ENCODE measurements at regions not wholly inside any gene's neighbourhood (a gene's known extent, or its start where the extent isn't known, plus 50 kb on each side); places are given as distances from the start of the nearest gene placed in this dataset.
A peak's percentile ranks its signal among the peaks of the same experiment; 100 is the strongest.

GRCh38 chr5:57405984-57406383, 76.6 kb downstream of the ACTBL2 start:
- Mint-ChIP-seq H3K4me1 (peaks cover 11% of the 10 kb centered on the region), H3K27ac (no peak overlapping the region), H3K27me3 (ENCODE audit: low read depth) (peaks cover 5% of the 10 kb centered on the region), H3K36me3 (ENCODE audit: low read depth) (no peaks in the 10 kb centered on the region), H3K4me3 (no peak overlapping the region), H3K9me3 (no peaks in the 10 kb centered on the region)
- TF ChIP-seq CTCF (IDR thresholded peaks at IDR 0.05; ENCODE audit: unreplicated experiment in 3 of 3) = no peak

DNA sequence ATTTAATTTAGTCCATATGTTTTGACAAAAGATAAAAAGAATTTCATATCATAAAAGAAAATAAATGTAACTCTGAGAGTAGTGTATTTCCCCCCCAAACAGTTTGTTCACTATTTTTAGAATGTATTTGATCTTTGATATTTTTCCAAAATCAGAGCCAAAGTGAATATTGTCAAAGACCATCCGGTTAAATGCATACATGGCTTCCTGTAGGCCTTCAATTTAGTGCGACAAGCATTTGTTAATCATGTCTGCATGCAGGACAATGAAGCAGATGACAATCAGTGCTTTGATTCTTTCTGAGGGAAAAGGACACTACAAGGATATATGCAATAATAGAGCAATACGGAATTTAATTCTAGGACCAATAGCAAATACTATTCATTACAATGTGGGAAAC, 79.8 kb downstream of the ACTBL2 start:
- no peak for TF ChIP-seq CTCF (IDR thresholded peaks at IDR 0.05; ENCODE audit: unreplicated experiment in 3 of 3)
- H3K9me3 Mint-ChIP-seq = no peaks in the 10 kb centered on the region
- peaks cover 11% of the 10 kb centered on the region for H3K4me1 Mint-ChIP-seq
- H3K36me3 Mint-ChIP-seq (ENCODE audit: low read depth) = no peaks in the 10 kb centered on the region
- peaks cover 9% of the 10 kb centered on the region for H3K27me3 Mint-ChIP-seq (ENCODE audit: low read depth)
- H3K27ac Mint-ChIP-seq = peak overlapping the region in 1 of 3 experiments; percentile 32
- no peak overlapping the region for H3K4me3 Mint-ChIP-seq

- Mint-ChIP-seq H3K27me3 (ENCODE audit: low read depth) (peaks cover 9% of the 10 kb centered on the region), H3K4me3 (no peak overlapping the region), H3K27ac (peak overlapping the region in 2 of 3 experiments; percentile 27 to 32), H3K9me3 (no peaks in the 10 kb centered on the region), H3K36me3 (ENCODE audit: low read depth) (no peaks in the 10 kb centered on the region), H3K4me1 (peaks cover 11% of the 10 kb centered on the region)
- TF ChIP-seq CTCF (IDR thresholded peaks at IDR 0.05; ENCODE audit: unreplicated experiment in 3 of 3) = no peak
Measured at GRCh38 chr5:57402348-57402747, 80.3 kb downstream of the ACTBL2 start.

DNA sequence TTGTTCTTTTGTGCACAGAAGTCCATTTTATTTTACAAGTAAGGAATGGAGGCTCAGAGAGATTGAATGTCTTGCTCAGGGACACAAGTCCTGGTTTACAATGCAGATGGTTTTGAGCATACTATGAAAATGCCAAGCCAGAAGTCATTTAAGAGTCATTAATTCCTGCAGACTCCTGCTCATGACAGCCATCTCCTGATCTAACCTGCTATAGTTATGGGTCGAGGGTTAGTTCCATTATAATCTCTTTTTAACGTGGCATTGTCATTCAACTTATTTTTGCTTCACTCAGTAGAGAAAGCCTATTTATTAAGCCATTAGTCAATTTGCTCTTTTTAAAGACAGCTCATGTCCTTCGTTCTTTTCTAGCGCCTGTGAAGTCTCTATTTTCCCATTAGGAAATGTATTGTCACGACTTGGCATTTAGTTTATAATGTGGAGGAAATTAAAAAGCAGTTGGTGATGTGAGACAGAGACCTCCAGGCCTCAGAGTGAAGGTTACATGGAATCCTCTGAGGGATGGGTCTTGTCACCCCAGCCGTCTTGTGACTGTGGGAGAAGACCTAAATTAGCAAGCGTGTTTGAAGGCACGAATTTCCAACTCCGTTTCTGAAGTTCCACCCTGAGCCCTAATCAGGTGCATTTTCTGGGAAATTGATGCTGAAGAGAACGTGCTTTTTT, 84.1 kb downstream of the ACTBL2 start:
- H3K4me1 Mint-ChIP-seq = peaks cover 11% of the 10 kb centered on the region
- no peak for TF ChIP-seq CTCF (IDR thresholded peaks at IDR 0.05; ENCODE audit: unreplicated experiment in 3 of 3)
- peaks cover 8% of the 10 kb centered on the region for H3K27me3 Mint-ChIP-seq (ENCODE audit: low read depth)
- no peak overlapping the region for H3K27ac Mint-ChIP-seq
- H3K9me3 Mint-ChIP-seq = no peaks in the 10 kb centered on the region
- H3K36me3 Mint-ChIP-seq (ENCODE audit: low read depth) = no peaks in the 10 kb centered on the region
- no peak overlapping the region for H3K4me3 Mint-ChIP-seq

DNA sequence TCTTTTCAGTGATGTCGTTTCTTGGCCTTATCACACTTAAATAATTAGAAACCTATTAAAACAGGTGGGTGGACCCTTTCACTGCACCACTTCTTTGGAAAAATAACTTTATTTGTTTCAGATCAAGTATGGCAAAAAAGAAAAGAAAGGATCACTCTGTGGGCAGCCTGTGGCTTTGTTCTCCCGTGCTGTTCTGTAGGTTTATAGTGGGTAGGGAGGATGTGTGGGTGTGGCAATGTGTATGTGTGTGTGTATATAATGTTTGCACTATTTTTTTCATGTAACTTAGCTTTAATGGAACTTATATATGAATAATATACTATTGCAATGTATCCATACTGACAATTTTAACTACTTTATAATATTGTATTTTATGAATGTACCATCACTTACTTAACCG, 85.9 kb downstream of the ACTBL2 start:
- Mint-ChIP-seq H3K36me3 (ENCODE audit: low read depth) (no peaks in the 10 kb centered on the region), H3K4me3 (no peak overlapping the region), H3K27ac (no peak overlapping the region), H3K4me1 (no peaks in the 10 kb centered on the region), H3K9me3 (peaks cover 7% of the 10 kb centered on the region), H3K27me3 (ENCODE audit: low read depth) (peaks cover 8% of the 10 kb centered on the region)
- no peak for TF ChIP-seq CTCF (IDR thresholded peaks at IDR 0.05; ENCODE audit: unreplicated experiment in 3 of 3)

Data from nephron (organoid).